ENCODE measurements at regions not wholly inside any gene's neighbourhood (a gene's known extent, or its start where the extent isn't known, plus 50 kb on each side); places are given as distances from the start of the nearest gene placed in this dataset.

GRCh38 chr1:184329245-184329953 is 57.4 kb upstream of the C1orf21 start:
- DNase-seq = no peak

DNA sequence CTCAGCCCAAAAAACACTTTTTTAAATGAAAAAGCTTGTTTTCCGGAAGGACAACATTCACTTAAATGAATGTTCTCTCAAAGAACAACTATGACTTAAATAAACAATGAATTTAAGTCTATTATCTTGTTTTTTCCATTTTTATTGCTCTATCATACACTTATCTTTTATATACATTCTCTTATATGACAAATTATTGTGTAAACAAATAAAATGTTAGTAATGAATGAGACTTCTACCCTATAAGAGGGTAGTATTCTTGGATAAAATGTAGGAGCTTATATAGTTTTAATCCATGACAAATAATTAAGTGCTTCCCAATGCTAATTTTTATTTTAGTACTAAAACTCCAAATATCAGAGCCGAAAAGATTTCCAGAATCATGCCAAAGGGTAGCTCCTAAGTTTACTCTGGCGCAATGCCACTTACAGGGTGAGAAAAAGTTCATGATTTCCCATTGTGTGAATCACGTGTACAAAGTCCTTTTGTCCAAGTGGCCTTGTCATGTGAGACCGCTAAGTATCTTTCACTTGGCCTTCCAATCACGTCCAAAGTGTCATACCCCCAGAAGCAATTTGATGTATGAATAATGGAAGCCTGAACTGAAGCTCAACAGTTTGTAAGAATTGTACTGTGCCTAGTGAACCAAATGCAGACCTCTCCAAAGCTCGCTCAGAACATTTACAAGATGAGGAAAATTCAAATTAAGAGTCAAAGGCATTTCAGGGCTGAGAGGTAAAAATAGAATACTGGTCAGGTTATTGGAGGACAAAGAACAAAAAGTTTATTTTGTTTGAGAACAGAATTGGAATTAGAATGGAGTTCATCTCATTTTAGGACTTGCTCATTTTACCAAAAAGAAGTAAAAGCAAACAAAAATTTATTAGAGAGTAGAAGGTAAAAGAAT is 56.6 kb upstream of the C1orf21 start:
- DNase-seq = no peak

DNA sequence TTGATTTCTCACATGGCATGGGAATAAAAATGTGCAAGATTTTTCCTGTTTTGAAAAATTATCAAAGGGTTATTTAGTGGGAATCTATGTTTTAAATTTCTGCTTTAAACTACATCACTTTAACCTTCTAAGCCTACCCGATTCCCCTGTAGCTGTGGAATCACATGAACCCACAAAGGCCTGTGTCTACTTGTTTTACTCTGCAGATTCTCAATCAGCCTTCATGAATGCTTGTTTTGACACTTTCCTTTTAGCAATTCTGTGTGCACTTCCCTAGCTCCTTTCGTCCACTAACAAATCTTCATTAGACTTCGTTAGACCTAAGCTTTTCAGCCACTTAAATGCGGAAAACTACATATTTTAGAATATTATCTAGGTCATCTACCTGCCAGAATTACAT is 56.0 kb upstream of the C1orf21 start:
- DNase-seq = no peak

Data from MV-4-11 (cell line).